GM12878 (cell line): ENCODE measurements at regions not wholly inside any gene's neighbourhood (a gene's known extent, or its start where the extent isn't known, plus 50 kb on each side); places are given as distances from the start of the nearest gene placed in this dataset.

Source experiments
- ATAC-seq: fragments of 200-7000 bp; cut with Tn5 transposase; 3 replicates; pipeline ENCODE4 v1.9.1; 2020; ENCODE audit warnings: mild to moderate bottlenecking, moderate library complexity
- BruUV-seq: library from RNA; stranded (reverse); fragments of 400-500 nt; replicated peaks from 2 replicates; lab custom pipeline; 2021; lab: Mats Ljungman, UMichigan
- CTCF ChIA-PET: fragments of 300-600 bp; sonication (Branson Sonifier 250); formaldehyde crosslinking; extraction: SDS; loops from one replicate; lab custom pipeline; 2021; ENCODE audit warnings: inconsistent platforms; lab: Yijun Ruan, JAX
- POLR2A ChIA-PET: fragments of 350-600 bp; formaldehyde crosslinking; extraction: SDS; loops from one replicate; lab custom pipeline; 2021; ENCODE audit warnings: inconsistent platforms; lab: Charles Lee
- RAD21 ChIA-PET: fragments of 300-600 bp; sonication (Branson Sonifier 250); formaldehyde crosslinking; loops from one replicate; lab custom pipeline; 2023; ENCODE audit warnings: antibody characterized with exemption; ENCODE audit not compliant: unreplicated experiment; lab: Charles Lee
- SMC1A ChIA-PET: fragments of 300-600 bp; sonication (Branson Sonifier 250); formaldehyde crosslinking; loops from one replicate; lab custom pipeline; 2023; ENCODE audit not compliant: unreplicated experiment, uncharacterized antibody; lab: Charles Lee
- DNase-seq: peaks from one replicate; pipeline ENCODE4 v3.0.0-alpha.2; 2011; ENCODE audit warnings: low read depth, low spot score
- FAIRE-seq: peaks from 3 replicates; lab custom pipeline; 2011; peaks lifted over from hg19 to GRCh38; lab: Jason Lieb, UNC
- H2AFZ ChIP-seq: 2 replicates; pipeline ENCODE4 v1.6.0; 2011; ENCODE audit warnings: low read depth, low read length, control low read depth; ENCODE audit not compliant: control insufficient read depth
- H3K27ac ChIP-seq: 2 replicates; pipeline ENCODE4 v1.5.1; 2011; ENCODE audit warnings: control low read depth; ENCODE audit not compliant: control insufficient read depth, insufficient read depth
- H3K27me3 ChIP-seq, 2 experiments: replicated peaks in 1 of 2; 2 replicates each; pipeline versions ENCODE4 v1.6.0 to v1.6.1; 2011; ENCODE audit warnings: low read length in 1 of 2; ENCODE audit not compliant: control insufficient read depth in 2 of 2, insufficient read depth in 2 of 2
- H3K36me3 ChIP-seq, 2 experiments: 2 replicates each; pipeline ENCODE4 v1.5.1; 2011; ENCODE audit warnings: low read length in 1 of 2; ENCODE audit not compliant: control insufficient read depth in 2 of 2, insufficient read depth in 2 of 2
- H3K4me1 ChIP-seq: 2 replicates; pipeline ENCODE4 v1.6.1; 2011; ENCODE audit warnings: mild to moderate bottlenecking, low read length, moderate library complexity, mixed read lengths; ENCODE audit not compliant: control insufficient read depth, insufficient read depth
- H3K4me2 ChIP-seq: 2 replicates; pipeline ENCODE4 v1.6.0; 2011; ENCODE audit warnings: control low read depth; ENCODE audit not compliant: control insufficient read depth, insufficient read depth
- H3K4me3 ChIP-seq: fragments of 200-600 bp; sonication (generic); 2 replicates; pipeline ENCODE4 v1.5.1; 2016
- H3K79me2 ChIP-seq: 2 replicates; pipeline ENCODE4 v1.6.0; 2011; ENCODE audit warnings: low read length; ENCODE audit not compliant: control insufficient read depth, insufficient read depth
- H3K9ac ChIP-seq: 2 replicates; pipeline ENCODE4 v1.8.0; 2011; ENCODE audit warnings: low read length, control low read depth, mixed read lengths; ENCODE audit not compliant: control insufficient read depth, insufficient read depth
- H3K9me3 ChIP-seq: replicated peaks from 3 replicates; pipeline ENCODE4 v1.5.1; 2011; ENCODE audit warnings: mild to moderate bottlenecking, low read length; ENCODE audit not compliant: control insufficient read depth, insufficient read depth
- H4K20me1 ChIP-seq: 2 replicates; pipeline ENCODE4 v1.6.0; 2011; ENCODE audit not compliant: control insufficient read depth, insufficient read depth
- JUNB ChIP-seq: IDR thresholded peaks from 2 replicates; pipeline ENCODE4 v1.6.1; 2016; ENCODE audit warnings: antibody characterized with exemption, mild to moderate bottlenecking
- MEF2A ChIP-seq: IDR thresholded peaks from 2 replicates; pipeline ENCODE4 v1.6.1; 2011; ENCODE audit warnings: low read depth, mild to moderate bottlenecking, low read length, moderate library complexity; ENCODE audit not compliant: insufficient read depth
- SREBF1 ChIP-seq: IDR thresholded peaks from 2 replicates; pipeline ENCODE4 v1.6.1; 2012; ENCODE audit warnings: mild to moderate bottlenecking, low read length
- TCF3 ChIP-seq: IDR thresholded peaks from 2 replicates; pipeline ENCODE4 v1.6.1; 2012; ENCODE audit warnings: low read depth, mild to moderate bottlenecking, low read length, borderline replicate concordance; ENCODE audit not compliant: insufficient read depth
- YBX1 ChIP-seq: fragments of 450-650 bp; IDR thresholded peaks from 2 replicates; pipeline ENCODE4 v1.6.1; 2016; ENCODE audit warnings: antibody characterized with exemption
- ZZZ3 ChIP-seq: IDR thresholded peaks from 2 replicates; pipeline ENCODE4 v1.6.1; 2011; ENCODE audit warnings: low read depth; ENCODE audit not compliant: control insufficient read depth, insufficient read length
- WGBS: methylation state at CpG from one replicate; pipeline ENCODE4 v1.1.6; 2016; ENCODE audit warnings: low lambda C conversion rate; ENCODE audit not compliant: insufficient replicate concordance, insufficient coverage; ENCODE audit errors: missing lambda C conversion rate; 5-methylcytosine and 5-hydroxymethylcytosine counted together
- in situ Hi-C: fragments of 300-500 bp; cut with MboI; formaldehyde crosslinking; loops from 9 replicates; pipeline ENCODE4 v1.14.3; 2018; ENCODE audit warnings: mixed read lengths
- intact Hi-C: fragments of 100-400 bp; cut with micrococcal nuclease; formaldehyde crosslinking; loops from one replicate; pipeline ENCODE4 v1.14.2; 2022; ENCODE audit not compliant: unreplicated experiment
- TF ChIP-seq, protein P1 (sequence below): fragments of 450-650 bp; IDR thresholded peaks from 2 replicates; pipeline ENCODE4 v1.6.1; 2018; ENCODE audit warnings: borderline replicate concordance, mild to moderate bottlenecking; ENCODE audit not compliant: partially characterized antibody
- TF ChIP-seq, protein P2 (sequence below): fragments of 450-650 bp; IDR thresholded peaks from 2 replicates; pipeline ENCODE4 v1.6.1; 2016; ENCODE audit warnings: mild to moderate bottlenecking, moderate library complexity, borderline replicate concordance

DNA sequence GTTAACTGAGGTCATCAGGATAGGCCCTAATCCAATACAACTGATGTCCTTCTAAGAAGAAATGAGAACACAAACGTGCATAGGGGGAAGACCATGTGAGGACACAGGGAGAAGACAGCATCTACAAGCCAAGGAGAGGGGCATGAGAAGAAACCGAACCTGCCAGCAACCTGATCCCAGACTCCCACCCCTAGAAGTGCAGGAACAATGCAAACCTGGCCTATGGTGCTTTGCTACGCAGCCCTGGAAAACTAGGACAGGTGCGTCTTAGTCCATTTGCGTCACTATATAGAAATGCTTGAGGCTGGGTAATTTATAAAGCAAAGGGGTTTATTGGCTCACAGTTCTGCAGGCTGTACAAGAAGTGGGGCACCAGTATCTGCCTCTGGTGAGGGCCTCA, 322.6 kb upstream of the ZNF32 start:
- H3K9me3 ChIP-seq: no peaks in the 10 kb centered on the region; the same call in 2 of the 3 replicates
- 56% methylated on average over 5 of the region's 5 CpGs for WGBS
- ChIA-PET CTCF (no interaction called here), RAD21 (no interaction called here), SMC1A (no interaction called here), POLR2A (no interaction called here)
- in situ Hi-C loops: no loop called here
- H3K79me2 ChIP-seq: no peaks in the 10 kb centered on the region
- ATAC-seq (no peak), DNase-seq (no peak), FAIRE-seq (no peak)
- no peak overlapping the region for H3K4me3 ChIP-seq
- no peaks in the 10 kb centered on the region for H3K4me1 ChIP-seq
- no peaks in the 10 kb centered on the region for H4K20me1 ChIP-seq
- no peak overlapping the region for H3K27ac ChIP-seq
- no peaks in the 10 kb centered on the region for H3K27me3 ChIP-seq
- H2AFZ ChIP-seq: no peak overlapping the region
- no TSS peak for BruUV-seq
- no peak overlapping the region for H3K4me2 ChIP-seq
- no peak overlapping the region for H3K9ac ChIP-seq
- TF ChIP-seq, protein P1, sequence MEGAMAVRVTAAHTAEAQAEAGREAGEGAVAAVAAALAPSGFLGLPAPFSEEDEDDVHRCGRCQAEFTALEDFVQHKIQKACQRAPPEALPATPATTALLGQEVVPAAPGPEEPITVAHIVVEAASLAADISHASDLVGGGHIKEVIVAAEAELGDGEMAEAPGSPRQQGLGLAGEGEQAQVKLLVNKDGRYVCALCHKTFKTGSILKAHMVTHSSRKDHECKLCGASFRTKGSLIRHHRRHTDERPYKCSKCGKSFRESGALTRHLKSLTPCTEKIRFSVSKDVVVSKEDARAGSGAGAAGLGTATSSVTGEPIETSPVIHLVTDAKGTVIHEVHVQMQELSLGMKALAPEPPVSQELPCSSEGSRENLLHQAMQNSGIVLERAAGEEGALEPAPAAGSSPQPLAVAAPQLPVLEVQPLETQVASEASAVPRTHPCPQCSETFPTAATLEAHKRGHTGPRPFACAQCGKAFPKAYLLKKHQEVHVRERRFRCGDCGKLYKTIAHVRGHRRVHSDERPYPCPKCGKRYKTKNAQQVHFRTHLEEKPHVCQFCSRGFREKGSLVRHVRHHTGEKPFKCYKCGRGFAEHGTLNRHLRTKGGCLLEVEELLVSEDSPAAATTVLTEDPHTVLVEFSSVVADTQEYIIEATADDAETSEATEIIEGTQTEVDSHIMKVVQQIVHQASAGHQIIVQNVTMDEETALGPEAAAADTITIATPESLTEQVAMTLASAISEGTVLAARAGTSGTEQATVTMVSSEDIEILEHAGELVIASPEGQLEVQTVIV: no peak
- TF ChIP-seq YBX1 (no peak), ZZZ3 (no peak), SREBF1 (no peak), MEF2A (no peak), JUNB (no peak), TCF3 (no peak)
- TF ChIP-seq, protein P2, sequence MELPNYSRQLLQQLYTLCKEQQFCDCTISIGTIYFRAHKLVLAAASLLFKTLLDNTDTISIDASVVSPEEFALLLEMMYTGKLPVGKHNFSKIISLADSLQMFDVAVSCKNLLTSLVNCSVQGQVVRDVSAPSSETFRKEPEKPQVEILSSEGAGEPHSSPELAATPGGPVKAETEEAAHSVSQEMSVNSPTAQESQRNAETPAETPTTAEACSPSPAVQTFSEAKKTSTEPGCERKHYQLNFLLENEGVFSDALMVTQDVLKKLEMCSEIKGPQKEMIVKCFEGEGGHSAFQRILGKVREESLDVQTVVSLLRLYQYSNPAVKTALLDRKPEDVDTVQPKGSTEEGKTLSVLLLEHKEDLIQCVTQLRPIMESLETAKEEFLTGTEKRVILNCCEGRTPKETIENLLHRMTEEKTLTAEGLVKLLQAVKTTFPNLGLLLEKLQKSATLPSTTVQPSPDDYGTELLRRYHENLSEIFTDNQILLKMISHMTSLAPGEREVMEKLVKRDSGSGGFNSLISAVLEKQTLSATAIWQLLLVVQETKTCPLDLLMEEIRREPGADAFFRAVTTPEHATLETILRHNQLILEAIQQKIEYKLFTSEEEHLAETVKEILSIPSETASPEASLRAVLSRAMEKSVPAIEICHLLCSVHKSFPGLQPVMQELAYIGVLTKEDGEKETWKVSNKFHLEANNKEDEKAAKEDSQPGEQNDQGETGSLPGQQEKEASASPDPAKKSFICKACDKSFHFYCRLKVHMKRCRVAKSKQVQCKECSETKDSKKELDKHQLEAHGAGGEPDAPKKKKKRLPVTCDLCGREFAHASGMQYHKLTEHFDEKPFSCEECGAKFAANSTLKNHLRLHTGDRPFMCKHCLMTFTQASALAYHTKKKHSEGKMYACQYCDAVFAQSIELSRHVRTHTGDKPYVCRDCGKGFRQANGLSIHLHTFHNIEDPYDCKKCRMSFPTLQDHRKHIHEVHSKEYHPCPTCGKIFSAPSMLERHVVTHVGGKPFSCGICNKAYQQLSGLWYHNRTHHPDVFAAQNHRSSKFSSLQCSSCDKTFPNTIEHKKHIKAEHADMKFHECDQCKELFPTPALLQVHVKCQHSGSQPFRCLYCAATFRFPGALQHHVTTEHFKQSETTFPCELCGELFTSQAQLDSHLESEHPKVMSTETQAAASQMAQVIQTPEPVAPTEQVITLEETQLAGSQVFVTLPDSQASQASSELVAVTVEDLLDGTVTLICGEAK: no peak
- intact Hi-C loops: no loop called here
- no peaks in the 10 kb centered on the region for H3K36me3 ChIP-seq
